Stimulated activated CD4-positive, alpha-beta T cell treated with anti-CD3 and anti-CD28 coated beads, Interleukin-2, amount 100 ng/mL, for 48 hours (primary cell): ENCODE measurements at regions not wholly inside any gene's neighbourhood (a gene's known extent, or its start where the extent isn't known, plus 50 kb on each side); places are given as distances from the start of the nearest gene placed in this dataset.
"Not testable (repeated sequence)": the region's sequence is repeated elsewhere in the genome, so short reads cannot be mapped to it uniquely, and the experiment has no call there.

ENCODE experiments used
- DNase-seq, 2 donors: peaks; one replicate each; pipeline ENCODE4 v3.0.0-alpha.2; 2020

- no peak for DNase-seq
Measured at GRCh38 chr3:67167481-67167880, 169.4 kb downstream of the KBTBD8 start.

DNA sequence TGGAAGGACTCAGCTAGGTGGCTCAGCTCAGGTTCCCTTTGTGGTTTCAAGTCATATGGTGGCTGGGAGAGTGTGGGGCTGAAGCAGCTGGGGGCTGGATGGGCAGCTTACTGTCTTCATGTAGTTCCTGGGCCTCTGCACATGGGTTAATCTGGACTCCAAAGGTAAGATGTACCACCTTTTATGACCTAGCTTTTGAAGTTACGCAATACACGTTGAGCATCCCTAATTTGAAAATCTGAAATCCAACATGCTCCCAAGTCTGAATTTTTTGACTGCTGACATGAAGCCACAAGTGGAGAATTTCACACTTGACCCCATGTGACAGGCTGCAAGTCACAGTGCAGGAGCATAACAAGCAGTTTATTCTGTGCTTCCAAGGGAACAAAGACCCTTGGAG lies 173.7 kb downstream of the KBTBD8 start:
- no peak for DNase-seq

DNA sequence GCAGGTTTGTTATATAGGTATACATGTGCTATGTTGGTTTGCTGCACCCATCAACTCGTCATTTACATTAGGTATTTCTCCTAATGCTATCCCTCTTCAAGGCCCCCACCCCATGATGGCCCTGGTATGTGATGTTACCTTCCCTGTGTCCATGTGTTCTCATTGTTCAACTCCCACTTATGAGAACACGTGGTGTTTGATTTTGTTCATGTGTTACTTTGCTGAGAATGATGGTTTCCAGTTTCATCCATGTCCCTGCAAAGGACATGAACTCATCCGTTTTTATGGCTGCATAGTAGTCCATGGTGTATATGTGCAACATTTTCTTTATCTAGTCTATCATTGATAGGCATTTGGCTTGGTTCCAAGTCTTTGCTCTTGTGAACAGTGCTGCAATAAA lies 175.0 kb downstream of the KBTBD8 start:
- not testable (repeated sequence) for DNase-seq

- no peak for DNase-seq
Measured at GRCh38 chr3:67176396-67176795, 178.3 kb downstream of the KBTBD8 start.

GRCh38 chr3:67192466-67192865 lies 194.4 kb downstream of the KBTBD8 start:
- no peak for DNase-seq

GRCh38 chr3:67196677-67197076 lies 198.6 kb downstream of the KBTBD8 start:
- no peak for DNase-seq

DNA sequence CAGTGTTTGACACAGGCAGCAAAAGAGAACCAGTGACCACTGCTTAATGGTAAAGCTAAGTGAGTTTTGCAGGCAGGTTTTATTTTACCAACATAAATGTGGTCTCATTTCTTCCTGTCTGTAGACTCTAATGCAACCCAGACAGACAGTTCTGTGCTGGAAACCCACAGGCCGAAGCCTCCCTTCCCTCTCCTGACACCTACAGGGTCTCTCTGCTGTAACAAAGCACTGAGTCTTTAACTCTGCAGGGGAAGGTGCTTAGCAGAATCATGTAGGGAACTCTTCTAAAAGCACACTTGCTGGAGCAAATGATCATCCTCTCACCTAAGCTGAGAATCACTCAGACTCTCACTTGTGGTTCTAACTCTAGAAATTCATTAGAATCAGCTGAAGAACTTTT lies 200.3 kb downstream of the KBTBD8 start:
- no peak for DNase-seq

DNA sequence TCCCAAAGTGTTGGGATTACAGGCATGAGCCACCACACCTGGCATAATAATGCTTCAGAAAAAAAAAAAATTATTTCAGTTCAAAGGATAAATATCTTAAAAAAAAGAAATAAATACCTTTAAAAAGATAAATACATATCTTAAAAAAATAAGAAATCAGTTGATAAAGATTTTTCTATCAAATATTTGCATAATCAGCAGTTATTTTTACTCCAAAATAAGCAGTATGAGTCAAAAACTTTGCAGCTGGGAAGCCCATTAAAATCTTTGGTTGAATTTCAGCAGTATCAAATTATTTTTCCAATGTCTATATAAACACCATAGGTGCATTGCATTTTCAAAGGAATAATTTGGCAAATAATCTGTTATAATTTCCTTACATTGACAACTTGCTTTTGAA lies 202.5 kb downstream of the KBTBD8 start:
- no peak for DNase-seq

DNA sequence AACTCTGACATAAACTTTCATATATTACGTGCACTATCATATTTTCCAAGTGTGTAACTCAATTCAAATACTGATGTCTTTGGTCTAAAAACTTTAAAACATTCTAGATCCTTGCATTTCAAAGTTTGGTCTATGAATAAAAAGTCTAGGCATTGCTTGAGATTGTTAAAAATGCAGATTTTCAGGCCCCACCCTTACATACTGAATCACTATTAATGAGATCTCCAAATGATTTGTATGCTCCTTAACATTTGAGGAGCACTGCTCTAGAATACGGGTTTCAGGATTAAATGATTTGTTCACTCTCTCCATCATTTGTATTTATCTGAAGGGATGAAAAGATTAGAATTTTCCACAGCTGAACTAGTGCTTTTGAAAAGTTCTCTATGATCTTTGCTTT lies 202.9 kb downstream of the KBTBD8 start:
- DNase-seq = no peak

DNA sequence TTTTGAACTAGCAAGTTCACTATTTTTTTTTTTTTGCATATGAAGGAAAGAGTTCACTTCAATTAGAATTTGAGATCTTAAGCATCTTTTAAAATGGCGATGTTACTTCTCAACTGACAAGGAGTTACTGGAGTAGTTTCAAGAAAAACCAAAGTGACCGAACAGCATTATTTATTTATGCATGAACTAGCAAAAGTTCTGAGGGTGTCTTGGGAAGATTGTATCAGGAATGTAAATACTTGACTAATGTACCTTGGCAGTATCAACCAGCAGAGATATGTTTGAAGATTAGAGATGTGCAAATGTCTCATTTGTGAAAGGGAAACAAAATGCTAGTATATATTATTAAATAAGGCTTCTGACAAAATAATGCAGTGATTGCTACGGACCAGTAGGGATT lies 203.9 kb downstream of the KBTBD8 start:
- no peak for DNase-seq

GRCh38 chr3:67204951-67205350 lies 206.8 kb downstream of the KBTBD8 start:
- DNase-seq = no peak

GRCh38 chr3:67215690-67216089 lies 217.6 kb downstream of the KBTBD8 start:
- DNase-seq = no peak

- DNase-seq = no peak
Measured at GRCh38 chr3:67227030-67227429, 228.9 kb downstream of the KBTBD8 start.

DNA sequence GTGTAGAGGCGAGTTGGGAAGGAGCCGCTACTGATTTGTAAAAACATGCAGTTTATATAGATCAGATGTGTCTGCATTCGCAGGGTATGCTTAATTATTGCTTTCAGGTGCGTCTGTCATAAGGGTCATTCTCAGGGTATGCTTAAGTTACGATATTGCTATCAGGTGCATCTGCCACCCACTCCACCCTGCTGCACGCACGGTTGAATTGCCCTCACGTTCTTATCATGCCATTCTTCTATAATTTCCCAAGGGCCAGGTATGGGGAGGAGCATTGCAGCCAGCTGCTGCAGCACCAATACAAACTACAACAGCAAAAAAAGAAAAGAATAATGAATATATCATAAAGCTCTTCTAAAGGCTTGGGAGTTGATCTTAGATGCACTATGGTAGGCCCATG lies 230.0 kb downstream of the KBTBD8 start:
- DNase-seq = no peak

GRCh38 chr3:67232642-67233041 lies 234.5 kb downstream of the KBTBD8 start:
- no peak for DNase-seq

- no peak for DNase-seq
Measured at GRCh38 chr3:67239353-67239752, 241.2 kb downstream of the KBTBD8 start.

GRCh38 chr3:67241084-67241483 lies 243.0 kb downstream of the KBTBD8 start:
- DNase-seq = no peak

GRCh38 chr3:67244130-67244529 lies 246.0 kb downstream of the KBTBD8 start:
- no peak for DNase-seq

GRCh38 chr3:67245545-67245944 lies 247.4 kb downstream of the KBTBD8 start:
- no peak for DNase-seq

DNA sequence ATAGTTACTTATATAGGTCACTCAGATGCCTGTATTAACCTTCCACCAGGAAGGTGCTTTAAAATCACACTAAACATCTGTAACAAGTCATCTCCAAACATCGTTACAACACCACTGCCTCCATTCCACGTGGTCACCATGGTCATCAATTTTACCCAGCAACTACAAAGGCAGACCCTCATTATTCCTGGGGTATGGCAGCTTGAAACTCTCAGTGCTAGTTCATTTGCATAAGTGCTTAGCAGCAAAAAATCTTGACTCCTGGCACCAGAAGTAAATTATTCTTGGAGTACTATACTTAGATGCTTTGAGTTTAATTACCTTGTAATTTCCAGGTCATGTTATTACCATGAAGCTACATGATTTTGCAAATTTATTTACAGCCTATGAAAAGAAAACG lies 250.6 kb downstream of the KBTBD8 start:
- DNase-seq = no peak

GRCh38 chr3:67252906-67253305 lies 254.8 kb downstream of the KBTBD8 start:
- not testable (repeated sequence) for DNase-seq

DNA sequence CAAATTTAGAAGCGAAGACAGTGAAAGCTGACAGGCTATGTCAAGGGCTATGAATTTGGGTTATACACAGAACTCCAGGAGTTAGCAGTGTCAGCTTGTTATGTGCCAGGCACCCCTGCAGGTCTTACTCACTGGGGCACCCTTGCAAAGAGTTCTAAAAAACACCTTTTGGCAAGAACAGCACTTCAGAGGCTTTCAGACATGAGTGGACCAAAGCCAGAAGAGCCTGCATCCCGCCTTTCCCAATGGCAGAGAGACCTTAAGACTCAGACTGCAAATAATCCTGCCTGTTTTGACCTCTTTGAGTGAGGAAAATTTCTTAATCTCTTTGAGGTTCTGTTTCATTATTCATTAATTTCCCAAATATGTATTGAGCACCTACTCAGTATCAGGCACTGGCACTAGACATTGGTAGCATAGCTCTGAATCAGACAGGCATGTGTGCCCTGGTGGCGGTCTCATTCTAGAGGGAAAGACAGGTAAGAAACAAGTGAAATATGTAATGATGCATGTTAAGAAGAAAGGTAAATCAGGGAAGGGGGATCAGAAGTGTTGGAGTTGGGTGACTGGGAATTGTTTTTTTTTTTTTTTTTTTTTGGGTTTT lies 280.0 kb downstream of the KBTBD8 start:
- DNase-seq = no peak

GRCh38 chr3:67286586-67286985 lies 288.5 kb downstream of the KBTBD8 start:
- no peak for DNase-seq

DNA sequence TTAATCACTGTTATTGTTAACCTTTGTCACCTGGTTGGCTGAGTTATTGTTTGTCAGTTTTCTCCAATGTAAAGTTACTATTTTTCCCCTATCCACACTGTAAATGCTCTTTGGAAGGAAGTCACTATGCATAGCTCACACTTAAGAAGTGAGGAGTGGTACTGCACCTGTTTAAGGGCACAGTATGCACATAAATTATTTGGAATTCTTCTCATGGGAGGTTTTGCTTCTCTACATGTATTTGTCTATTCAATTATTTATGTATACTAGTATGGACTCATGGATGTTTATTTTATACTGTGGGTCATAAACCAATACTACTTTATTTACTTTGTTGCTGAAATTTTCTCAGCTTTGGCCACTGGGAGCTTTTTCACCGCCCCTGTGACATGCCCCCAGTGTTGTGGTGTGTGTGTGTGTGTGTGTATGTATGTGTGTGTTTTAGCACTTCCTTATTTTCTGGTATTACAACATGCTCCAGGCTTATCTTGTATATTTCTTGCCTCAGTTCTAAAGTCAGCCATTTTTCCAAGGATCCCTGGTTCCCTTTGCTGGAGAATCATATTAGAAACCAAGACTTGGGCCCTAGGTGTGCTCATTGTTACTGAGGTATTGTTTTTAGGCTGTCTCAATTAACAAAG lies 290.5 kb downstream of the KBTBD8 start:
- no peak for DNase-seq

DNA sequence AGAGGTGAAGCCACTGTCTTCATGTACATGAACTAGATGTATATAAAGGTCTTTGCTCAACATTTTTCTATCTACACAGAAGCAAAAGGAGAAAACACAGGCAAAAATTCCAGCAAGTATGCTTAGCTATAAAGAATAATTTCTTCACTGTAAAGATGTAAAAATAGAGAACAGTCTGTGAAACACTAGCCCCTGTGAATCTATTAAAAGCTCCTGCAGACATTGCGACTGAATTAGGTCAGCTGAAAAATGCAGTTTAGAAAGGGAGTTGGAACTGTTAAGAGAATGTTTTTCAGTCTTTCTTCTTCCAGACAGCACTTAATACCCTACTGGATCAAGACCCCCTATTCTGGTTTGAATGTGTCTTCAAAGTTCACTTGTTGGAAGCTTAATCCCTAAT lies 291.5 kb downstream of the KBTBD8 start:
- DNase-seq = no peak
